Hematopoietic multipotent progenitor cell treated with erythropoietin and hydrocortisone succinate and interleukin-3 and kit ligand, for 8 days (in vitro differentiated cells): ENCODE measurements at regions not wholly inside any gene's neighbourhood (a gene's known extent, or its start where the extent isn't known, plus 50 kb on each side); places are given as distances from the start of the nearest gene placed in this dataset.
"Not testable (repeated sequence)": the region's sequence is repeated elsewhere in the genome, so short reads cannot be mapped to it uniquely, and the experiment has no call there.

ENCODE experiments used
- DNase-seq: peaks from one replicate; pipeline ENCODE4 v3.0.0-alpha.2; 2015

GRCh38 chr19:28333909-28334308 is 879.0 kb downstream of the UQCRFS1 start:
- DNase-seq = no peak

- no peak for DNase-seq
These were observed 880.1 kb downstream of the UQCRFS1 start for GRCh38 chr19:28332886-28333285.

GRCh38 chr19:28332351-28332750 is 880.6 kb downstream of the UQCRFS1 start:
- DNase-seq = no peak

- no peak for DNase-seq
These were observed 881.4 kb downstream of the UQCRFS1 start for GRCh38 chr19:28331596-28331995.

GRCh38 chr19:28330831-28331230 is 882.1 kb downstream of the UQCRFS1 start:
- no peak for DNase-seq

- no peak for DNase-seq
These were observed 883.5 kb downstream of the UQCRFS1 start for GRCh38 chr19:28329429-28329828.

- DNase-seq = no peak
These were observed 885.0 kb downstream of the UQCRFS1 start for GRCh38 chr19:28327905-28328304.

GRCh38 chr19:28326746-28327145 is 886.2 kb downstream of the UQCRFS1 start:
- DNase-seq = no peak

GRCh38 chr19:28324275-28325060 is 888.5 kb downstream of the UQCRFS1 start:
- DNase-seq = no peak

- no peak for DNase-seq
These were observed 890.0 kb downstream of the UQCRFS1 start for GRCh38 chr19:28322945-28323344.

- DNase-seq = no peak
These were observed 890.5 kb downstream of the UQCRFS1 start for GRCh38 chr19:28322491-28322890.

- DNase-seq = no peak
These were observed 893.0 kb downstream of the UQCRFS1 start for GRCh38 chr19:28319918-28320317.

- no peak for DNase-seq
These were observed 893.7 kb downstream of the UQCRFS1 start for GRCh38 chr19:28319227-28319626.

GRCh38 chr19:28318469-28319179 is 894.3 kb downstream of the UQCRFS1 start:
- no peak for DNase-seq

GRCh38 chr19:28316464-28316863 is 896.5 kb downstream of the UQCRFS1 start:
- DNase-seq = no peak

GRCh38 chr19:28314756-28315155 is 898.2 kb downstream of the UQCRFS1 start:
- DNase-seq = no peak

- no peak for DNase-seq
These were observed 898.7 kb downstream of the UQCRFS1 start for GRCh38 chr19:28314287-28314686.

GRCh38 chr19:28313633-28314032 is 899.3 kb downstream of the UQCRFS1 start:
- no peak for DNase-seq

- DNase-seq = no peak
These were observed 900.7 kb downstream of the UQCRFS1 start for GRCh38 chr19:28312269-28312668.

GRCh38 chr19:28310829-28311228 is 902.1 kb downstream of the UQCRFS1 start:
- not testable (repeated sequence) for DNase-seq

GRCh38 chr19:28309070-28309469 is 903.9 kb downstream of the UQCRFS1 start:
- no peak for DNase-seq

GRCh38 chr19:28307963-28308362 is 905.0 kb downstream of the UQCRFS1 start:
- no peak for DNase-seq

GRCh38 chr19:28307487-28307886 is 905.5 kb downstream of the UQCRFS1 start:
- no peak for DNase-seq

GRCh38 chr19:28305513-28305912 is 907.4 kb downstream of the UQCRFS1 start:
- DNase-seq = no peak
